ENCODE measurements at regions not wholly inside any gene's neighbourhood (a gene's known extent, or its start where the extent isn't known, plus 50 kb on each side); places are given as distances from the start of the nearest gene placed in this dataset.
"Not testable (repeated sequence)": the region's sequence is repeated elsewhere in the genome, so short reads cannot be mapped to it uniquely, and the experiment has no call there.

DNA sequence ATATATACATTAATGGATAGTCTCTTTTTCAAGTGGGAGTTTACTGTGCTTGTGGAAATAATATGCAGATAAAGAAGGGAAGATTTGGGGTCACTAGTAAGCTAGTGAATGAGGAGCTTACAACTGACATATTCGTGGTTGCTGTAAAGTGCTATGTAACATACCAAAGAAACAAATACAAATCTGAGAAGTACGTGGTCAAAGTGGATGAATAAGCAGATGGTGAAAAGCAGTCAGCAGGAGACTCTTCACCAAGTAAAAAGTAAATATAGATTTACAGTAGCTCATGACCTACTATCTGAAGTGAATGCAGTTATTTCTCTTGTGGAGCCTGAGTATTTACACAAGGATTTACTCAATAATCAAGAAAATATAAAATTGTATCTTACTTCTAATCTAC is 136.6 kb upstream of the ELAC2 start:
- no peak overlapping the region for H3K9ac ChIP-seq (ENCODE audit: low read length in 2 of 2)
- no peaks in the 10 kb centered on the region for H3K9me3 ChIP-seq (ENCODE audit: control insufficient read depth in 2 of 2, low read length in 2 of 2)
- no peaks in the 10 kb centered on the region for H3K4me1 ChIP-seq (ENCODE audit: control insufficient read depth, insufficient read depth, low read length)
- no peaks in the 10 kb centered on the region for H3K27me3 ChIP-seq (ENCODE audit: control insufficient read depth in 1 of 2, insufficient read depth in 2 of 2, low read length in 2 of 2)
- H3K4me3 ChIP-seq (ENCODE audit: low read length in 2 of 2) = no peak overlapping the region
- no peak overlapping the region for H3K27ac ChIP-seq (ENCODE audit: low read length)
- H3K36me3 ChIP-seq (ENCODE audit: control insufficient read depth in 2 of 2, insufficient read depth in 2 of 2, low read length in 2 of 2) = no peaks in the 10 kb centered on the region

DNA sequence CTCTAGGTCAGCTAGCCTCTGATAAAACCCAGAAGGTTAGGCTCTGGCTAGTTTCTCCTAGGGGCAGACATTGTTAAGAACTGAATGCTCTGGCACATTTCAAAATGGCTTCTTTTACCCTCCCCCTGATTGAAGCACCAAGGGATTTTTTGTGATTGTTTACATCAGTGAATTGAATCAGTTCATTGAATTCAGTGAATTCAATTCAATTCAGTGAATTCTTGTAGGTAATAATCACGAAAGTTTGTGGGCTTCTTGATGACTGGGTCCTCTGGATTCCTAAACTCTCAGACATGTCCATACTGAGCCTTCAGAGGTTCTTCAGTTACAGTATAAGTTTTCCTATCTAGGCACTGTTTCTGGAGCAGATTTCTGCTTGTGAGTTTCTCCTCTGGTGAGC is 135.2 kb upstream of the ELAC2 start:
- Histone ChIP-seq H3K27ac (ENCODE audit: low read length) (no peak overlapping the region), H3K4me1 (ENCODE audit: control insufficient read depth, insufficient read depth, low read length) (no peaks in the 10 kb centered on the region), H3K4me3 (ENCODE audit: low read length in 2 of 2) (no peak overlapping the region), H3K27me3 (ENCODE audit: control insufficient read depth in 1 of 2, insufficient read depth in 2 of 2, low read length in 2 of 2) (no peaks in the 10 kb centered on the region), H3K9me3 (ENCODE audit: control insufficient read depth in 2 of 2, low read length in 2 of 2) (no peaks in the 10 kb centered on the region), H3K9ac (ENCODE audit: low read length in 2 of 2) (no peak overlapping the region), H3K36me3 (ENCODE audit: control insufficient read depth in 2 of 2, insufficient read depth in 2 of 2, low read length in 2 of 2) (no peaks in the 10 kb centered on the region)

DNA sequence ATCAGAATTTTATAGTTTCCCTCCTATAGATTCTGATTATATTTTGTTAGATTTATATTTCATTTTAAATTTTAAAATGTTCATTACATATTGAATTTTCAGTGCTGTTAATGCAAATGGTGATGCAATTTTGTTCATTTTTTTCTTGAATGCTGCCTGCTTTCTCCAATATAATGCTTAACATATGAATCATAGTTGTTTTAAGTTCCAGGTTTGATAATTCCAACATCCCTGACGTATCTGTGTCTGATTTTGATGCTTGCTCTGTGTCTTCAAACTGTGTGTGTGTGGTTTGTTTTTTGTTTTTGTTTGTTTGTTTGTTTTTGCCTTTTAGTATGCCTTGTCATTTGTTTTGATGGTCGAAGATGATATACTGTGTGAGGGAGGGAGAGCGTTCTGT is 134.7 kb upstream of the ELAC2 start:
- Histone ChIP-seq H3K4me3 (ENCODE audit: low read length in 2 of 2) (no peak overlapping the region), H3K4me1 (ENCODE audit: control insufficient read depth, insufficient read depth, low read length) (no peaks in the 10 kb centered on the region), H3K27me3 (ENCODE audit: control insufficient read depth in 1 of 2, insufficient read depth in 2 of 2, low read length in 2 of 2) (no peaks in the 10 kb centered on the region), H3K9me3 (ENCODE audit: control insufficient read depth in 2 of 2, low read length in 2 of 2) (no peaks in the 10 kb centered on the region), H3K36me3 (ENCODE audit: control insufficient read depth in 2 of 2, insufficient read depth in 2 of 2, low read length in 2 of 2) (no peaks in the 10 kb centered on the region), H3K27ac (ENCODE audit: low read length) (no peak overlapping the region), H3K9ac (ENCODE audit: low read length in 2 of 2) (no peak overlapping the region)

DNA sequence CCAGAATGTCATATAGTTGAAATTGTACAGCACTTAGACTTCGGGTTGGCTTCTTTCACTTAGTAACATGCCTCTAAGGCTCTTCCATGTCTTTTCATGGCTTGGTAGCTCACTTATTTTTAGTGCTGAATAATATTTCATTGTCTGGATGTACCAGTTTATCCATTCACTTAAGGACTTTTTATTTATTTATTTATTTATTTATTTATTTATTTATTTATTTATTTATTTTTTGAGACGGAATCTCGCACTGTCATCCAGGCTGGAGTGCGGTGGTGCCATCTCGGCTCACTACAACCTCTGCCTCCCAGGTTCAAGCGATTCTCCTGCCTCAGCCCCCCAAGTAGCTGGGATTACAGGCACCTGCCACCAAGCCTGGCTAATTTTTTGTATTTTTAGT is 132.9 kb upstream of the ELAC2 start:
- H3K36me3 ChIP-seq (ENCODE audit: control insufficient read depth in 2 of 2, insufficient read depth in 2 of 2, low read length in 2 of 2); H3K27me3 ChIP-seq (ENCODE audit: control insufficient read depth in 1 of 2, insufficient read depth in 2 of 2, low read length in 2 of 2); H3K4me3 ChIP-seq (ENCODE audit: low read length in 2 of 2); H3K27ac ChIP-seq (ENCODE audit: low read length); H3K9ac ChIP-seq (ENCODE audit: low read length in 2 of 2); H3K4me1 ChIP-seq (ENCODE audit: control insufficient read depth, insufficient read depth, low read length); H3K9me3 ChIP-seq (ENCODE audit: control insufficient read depth in 2 of 2, low read length in 2 of 2): not testable (repeated sequence)

DNA sequence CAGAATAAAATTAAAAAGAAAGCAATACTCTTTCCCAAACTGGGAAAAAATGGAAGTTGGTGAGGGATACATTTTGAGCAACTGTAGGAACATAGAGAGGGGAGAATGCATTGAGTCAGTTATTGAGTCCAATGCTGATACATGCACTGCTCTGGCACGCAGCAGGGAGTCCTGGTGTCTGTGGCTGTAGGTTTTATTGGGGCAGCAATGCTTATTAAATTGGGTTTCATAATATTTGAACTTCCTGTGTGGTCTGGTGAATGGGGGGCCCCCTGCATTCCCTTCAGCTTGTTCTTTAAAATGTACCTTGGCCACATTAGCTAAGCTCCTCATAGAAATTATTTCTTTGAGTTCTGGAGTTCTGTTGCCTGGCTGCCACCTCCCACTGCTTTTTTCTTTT is 125.2 kb upstream of the ELAC2 start:
- H3K27me3 ChIP-seq (ENCODE audit: control insufficient read depth in 1 of 2, insufficient read depth in 2 of 2, low read length in 2 of 2) = no peaks in the 10 kb centered on the region
- no peaks in the 10 kb centered on the region for H3K9me3 ChIP-seq (ENCODE audit: control insufficient read depth in 2 of 2, low read length in 2 of 2)
- no peak overlapping the region for H3K27ac ChIP-seq (ENCODE audit: low read length)
- no peak overlapping the region for H3K4me3 ChIP-seq (ENCODE audit: low read length in 2 of 2)
- H3K4me1 ChIP-seq (ENCODE audit: control insufficient read depth, insufficient read depth, low read length) = no peaks in the 10 kb centered on the region
- no peak overlapping the region for H3K9ac ChIP-seq (ENCODE audit: low read length in 2 of 2)
- H3K36me3 ChIP-seq (ENCODE audit: control insufficient read depth in 2 of 2, insufficient read depth in 2 of 2, low read length in 2 of 2) = no peaks in the 10 kb centered on the region

DNA sequence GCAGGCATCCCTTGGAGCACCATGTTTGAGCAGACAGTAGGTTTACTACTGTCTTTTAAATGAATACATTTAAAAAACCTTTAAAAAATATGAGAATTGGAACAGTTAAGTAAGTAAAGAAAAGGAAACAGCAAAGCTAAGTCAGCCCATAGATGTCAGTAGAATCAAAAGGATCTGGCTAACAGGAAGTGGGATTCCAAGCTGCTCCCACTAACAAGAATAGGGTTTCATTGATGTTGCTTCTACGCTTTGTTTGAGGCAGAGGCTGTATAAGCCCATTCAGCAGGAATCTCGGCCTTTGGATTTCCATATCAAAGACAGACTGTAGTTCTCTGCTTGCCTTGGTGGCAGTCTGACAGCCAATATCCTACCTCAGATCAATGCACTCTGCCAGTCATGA is 122.9 kb upstream of the ELAC2 start:
- no peak overlapping the region for H3K4me3 ChIP-seq (ENCODE audit: low read length in 2 of 2)
- no peaks in the 10 kb centered on the region for H3K4me1 ChIP-seq (ENCODE audit: control insufficient read depth, insufficient read depth, low read length)
- H3K9ac ChIP-seq (ENCODE audit: low read length in 2 of 2) = no peak overlapping the region
- H3K36me3 ChIP-seq (ENCODE audit: control insufficient read depth in 2 of 2, insufficient read depth in 2 of 2, low read length in 2 of 2) = no peaks in the 10 kb centered on the region
- H3K27me3 ChIP-seq (ENCODE audit: control insufficient read depth in 1 of 2, insufficient read depth in 2 of 2, low read length in 2 of 2) = no peaks in the 10 kb centered on the region
- no peak overlapping the region for H3K27ac ChIP-seq (ENCODE audit: low read length)
- no peaks in the 10 kb centered on the region for H3K9me3 ChIP-seq (ENCODE audit: control insufficient read depth in 2 of 2, low read length in 2 of 2)

DNA sequence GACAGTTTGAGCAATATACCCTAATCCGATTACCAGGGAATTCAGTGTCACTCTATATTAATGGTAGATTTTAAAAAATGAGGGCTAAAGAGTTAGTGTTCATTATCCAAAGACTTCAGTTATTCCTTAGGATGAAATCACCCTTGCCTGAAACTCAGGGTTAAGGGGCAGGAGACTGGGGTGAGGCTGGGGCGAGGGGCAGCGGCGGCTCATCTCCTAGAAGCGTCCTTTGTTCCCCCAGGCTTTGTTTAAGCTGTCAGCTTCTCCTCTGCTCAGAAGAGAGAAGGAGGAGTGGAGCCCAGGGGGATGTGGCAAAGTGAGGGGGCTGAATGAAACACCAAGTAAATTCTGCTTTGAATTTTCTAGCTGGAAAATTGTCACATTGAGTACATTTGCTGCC is 117.7 kb upstream of the ELAC2 start:
- no peak overlapping the region for H3K9ac ChIP-seq (ENCODE audit: low read length in 2 of 2)
- H3K9me3 ChIP-seq (ENCODE audit: control insufficient read depth in 2 of 2, low read length in 2 of 2) = peaks cover 0 to 2% of the 10 kb centered on the region in 2 donors
- H3K27me3 ChIP-seq (ENCODE audit: control insufficient read depth in 1 of 2, insufficient read depth in 2 of 2, low read length in 2 of 2) = no peaks in the 10 kb centered on the region
- H3K4me1 ChIP-seq (ENCODE audit: control insufficient read depth, insufficient read depth, low read length) = no peaks in the 10 kb centered on the region
- no peak overlapping the region for H3K4me3 ChIP-seq (ENCODE audit: low read length in 2 of 2)
- no peaks in the 10 kb centered on the region for H3K36me3 ChIP-seq (ENCODE audit: control insufficient read depth in 2 of 2, insufficient read depth in 2 of 2, low read length in 2 of 2)
- H3K27ac ChIP-seq (ENCODE audit: low read length) = no peak overlapping the region

DNA sequence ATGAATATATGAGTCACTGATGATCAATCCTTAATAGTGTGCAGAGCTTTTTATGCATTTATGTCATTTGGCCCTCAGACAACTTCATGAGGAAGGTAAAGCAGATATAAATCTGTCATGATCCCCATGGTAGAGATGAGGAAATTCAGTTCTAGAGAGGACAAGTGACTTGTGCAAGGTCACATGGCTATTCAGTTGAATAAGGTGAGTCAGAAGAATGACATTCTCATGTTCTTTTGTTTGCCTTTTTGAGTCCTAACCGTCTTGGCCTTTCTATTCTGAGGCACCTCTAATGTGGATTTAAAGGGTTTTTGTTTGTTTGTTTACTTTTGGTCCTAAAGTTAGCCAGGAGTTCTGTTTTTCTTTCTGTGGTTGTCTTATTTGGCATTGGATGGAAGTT is 116.2 kb upstream of the ELAC2 start:
- Histone ChIP-seq H3K27ac (ENCODE audit: low read length) (no peak overlapping the region), H3K27me3 (ENCODE audit: control insufficient read depth in 1 of 2, insufficient read depth in 2 of 2, low read length in 2 of 2) (no peaks in the 10 kb centered on the region), H3K9ac (ENCODE audit: low read length in 2 of 2) (no peak overlapping the region), H3K9me3 (ENCODE audit: control insufficient read depth in 2 of 2, low read length in 2 of 2) (peaks cover 0 to 2% of the 10 kb centered on the region in 2 donors), H3K4me1 (ENCODE audit: control insufficient read depth, insufficient read depth, low read length) (no peaks in the 10 kb centered on the region), H3K36me3 (ENCODE audit: control insufficient read depth in 2 of 2, insufficient read depth in 2 of 2, low read length in 2 of 2) (no peaks in the 10 kb centered on the region), H3K4me3 (ENCODE audit: low read length in 2 of 2) (no peak overlapping the region)

DNA sequence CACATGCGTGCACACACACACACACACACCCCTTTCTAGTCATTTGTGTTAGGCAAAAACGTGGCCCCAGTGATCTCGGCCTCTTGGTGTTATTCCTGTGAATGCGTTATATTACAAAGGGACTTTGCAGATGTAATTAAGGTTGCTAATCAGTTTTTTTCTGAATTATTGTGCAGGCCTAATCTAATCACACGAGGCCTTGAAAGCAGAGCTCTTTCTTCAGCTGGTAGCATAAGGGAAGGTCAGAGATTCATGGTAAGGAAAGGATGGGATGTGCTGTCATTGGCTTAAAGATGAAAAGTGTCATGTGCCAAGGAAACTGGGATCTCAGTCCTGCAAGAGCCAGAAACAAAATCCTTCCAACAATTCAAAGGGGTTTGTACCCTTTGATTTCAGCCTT is 113.4 kb upstream of the ELAC2 start:
- Histone ChIP-seq H3K4me1 (ENCODE audit: control insufficient read depth, insufficient read depth, low read length) (no peaks in the 10 kb centered on the region), H3K4me3 (ENCODE audit: low read length in 2 of 2) (no peak overlapping the region), H3K9me3 (ENCODE audit: control insufficient read depth in 2 of 2, low read length in 2 of 2) (peaks cover 0 to 2% of the 10 kb centered on the region in 2 donors), H3K9ac (ENCODE audit: low read length in 2 of 2) (no peak overlapping the region), H3K36me3 (ENCODE audit: control insufficient read depth in 2 of 2, insufficient read depth in 2 of 2, low read length in 2 of 2) (no peaks in the 10 kb centered on the region), H3K27ac (ENCODE audit: low read length) (no peak overlapping the region), H3K27me3 (ENCODE audit: control insufficient read depth in 1 of 2, insufficient read depth in 2 of 2, low read length in 2 of 2) (no peaks in the 10 kb centered on the region)

DNA sequence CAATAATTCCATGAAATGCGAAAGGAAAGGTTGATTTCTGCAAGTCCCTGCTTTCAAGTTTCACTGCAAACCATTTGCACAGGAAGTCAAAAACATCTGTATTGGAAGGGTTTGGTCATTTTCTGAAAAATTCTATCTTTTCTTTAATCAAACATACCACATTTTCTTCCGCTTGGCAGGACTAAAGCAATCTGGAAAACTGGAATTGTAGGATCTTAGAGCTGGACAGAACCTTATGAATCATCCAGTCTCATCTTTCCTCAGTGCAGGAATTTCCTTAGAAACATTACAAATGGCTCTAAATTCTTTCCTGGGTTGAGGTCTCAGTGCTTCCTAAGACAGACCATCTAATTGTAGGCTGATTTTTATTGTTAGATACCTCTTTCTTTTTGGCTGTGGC is 111.5 kb upstream of the ELAC2 start:
- no peaks in the 10 kb centered on the region for H3K4me1 ChIP-seq (ENCODE audit: control insufficient read depth, insufficient read depth, low read length)
- no peak overlapping the region for H3K9ac ChIP-seq (ENCODE audit: low read length in 2 of 2)
- no peak overlapping the region for H3K4me3 ChIP-seq (ENCODE audit: low read length in 2 of 2)
- H3K27me3 ChIP-seq (ENCODE audit: control insufficient read depth in 1 of 2, insufficient read depth in 2 of 2, low read length in 2 of 2) = no peaks in the 10 kb centered on the region
- H3K9me3 ChIP-seq (ENCODE audit: control insufficient read depth in 2 of 2, low read length in 2 of 2) = peaks cover 0 to 2% of the 10 kb centered on the region in 2 donors
- H3K27ac ChIP-seq (ENCODE audit: low read length) = no peak overlapping the region
- H3K36me3 ChIP-seq (ENCODE audit: control insufficient read depth in 2 of 2, insufficient read depth in 2 of 2, low read length in 2 of 2) = no peaks in the 10 kb centered on the region

DNA sequence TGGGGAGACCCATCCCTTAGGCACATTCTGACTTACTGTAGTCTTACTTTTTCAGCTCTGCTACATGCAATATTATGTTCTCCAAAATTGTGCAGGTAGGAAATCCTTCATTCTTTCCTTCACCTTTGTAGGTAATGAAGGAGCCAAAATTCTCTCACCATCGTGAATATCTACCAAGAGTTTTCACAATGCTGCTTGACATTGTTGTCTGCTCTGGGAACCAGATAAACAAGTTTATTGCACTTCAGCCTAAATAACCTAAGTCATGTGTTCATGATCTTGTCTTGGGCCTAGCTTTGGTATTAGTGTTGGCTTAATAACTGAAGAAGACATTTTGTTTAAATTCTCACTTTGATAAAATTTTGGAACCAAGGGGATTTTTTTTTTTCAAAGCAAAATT is 110.8 kb upstream of the ELAC2 start:
- H3K27me3 ChIP-seq (ENCODE audit: control insufficient read depth in 1 of 2, insufficient read depth in 2 of 2, low read length in 2 of 2) = no peaks in the 10 kb centered on the region
- H3K36me3 ChIP-seq (ENCODE audit: control insufficient read depth in 2 of 2, insufficient read depth in 2 of 2, low read length in 2 of 2) = no peaks in the 10 kb centered on the region
- no peak overlapping the region for H3K9ac ChIP-seq (ENCODE audit: low read length in 2 of 2)
- no peaks in the 10 kb centered on the region for H3K4me1 ChIP-seq (ENCODE audit: control insufficient read depth, insufficient read depth, low read length)
- peaks cover 0 to 2% of the 10 kb centered on the region in 2 donors for H3K9me3 ChIP-seq (ENCODE audit: control insufficient read depth in 2 of 2, low read length in 2 of 2)
- H3K27ac ChIP-seq (ENCODE audit: low read length) = no peak overlapping the region
- H3K4me3 ChIP-seq (ENCODE audit: low read length in 2 of 2) = no peak overlapping the region
